HG03439 (cell line): ENCODE measurements at regions not wholly inside any gene's neighbourhood (a gene's known extent, or its start where the extent isn't known, plus 50 kb on each side); places are given as distances from the start of the nearest gene placed in this dataset.

Experiments used
- ATAC-seq: cut with Tn5 transposase; IDR thresholded peaks from one replicate; pipeline ENCODE4 v1.9.1; 2021; ENCODE audit warnings: mild to moderate bottlenecking, moderate library complexity; ENCODE audit not compliant: unreplicated experiment

- ATAC-seq = no peak
These were observed 251.1 kb upstream of the PSMD7 start for GRCh38 chr16:74045513-74045912.

- ATAC-seq = no peak
These were observed 260.8 kb upstream of the PSMD7 start for GRCh38 chr16:74035816-74036215.

DNA sequence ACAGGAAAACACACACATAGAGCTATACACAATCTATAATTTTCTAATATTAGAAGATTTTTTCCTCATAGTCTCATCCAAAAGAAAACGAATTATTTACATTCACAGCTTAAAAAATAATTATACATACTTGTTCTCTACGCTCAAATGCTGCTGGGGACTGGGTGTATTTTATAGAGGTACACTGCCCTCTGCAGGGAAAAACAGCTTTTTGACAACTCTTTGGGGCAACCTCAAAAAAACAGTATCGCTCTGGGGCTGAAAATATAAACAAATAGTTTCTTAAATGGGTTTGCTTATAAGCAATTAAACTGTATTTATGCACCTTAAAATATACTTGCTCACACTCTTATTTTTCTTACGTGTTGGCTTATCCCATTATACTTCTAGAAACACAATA, 261.8 kb upstream of the PSMD7 start:
- ATAC-seq = no peak

GRCh38 chr16:74034200-74034599, 262.4 kb upstream of the PSMD7 start:
- no peak for ATAC-seq

GRCh38 chr16:74033441-74033995, 263.1 kb upstream of the PSMD7 start:
- no peak for ATAC-seq

DNA sequence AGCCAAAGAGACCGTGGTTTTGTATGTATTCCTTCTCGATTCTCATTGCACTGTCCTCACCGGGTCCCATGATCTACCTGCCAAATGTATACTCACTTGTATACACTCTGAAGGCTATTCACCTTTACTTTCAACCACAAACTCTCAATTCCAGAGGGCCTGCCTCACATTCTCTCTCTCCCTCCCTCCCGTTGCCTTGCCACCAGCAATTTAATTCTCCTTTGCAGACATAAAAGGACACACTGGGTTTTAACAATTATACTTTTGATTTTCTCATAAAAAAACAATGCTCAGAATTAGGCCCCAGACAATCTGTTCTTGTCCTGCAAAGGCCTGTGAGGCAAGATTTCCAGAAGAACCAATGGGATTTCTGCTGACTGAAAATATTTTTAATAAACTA, 265.1 kb upstream of the PSMD7 start:
- no peak for ATAC-seq

DNA sequence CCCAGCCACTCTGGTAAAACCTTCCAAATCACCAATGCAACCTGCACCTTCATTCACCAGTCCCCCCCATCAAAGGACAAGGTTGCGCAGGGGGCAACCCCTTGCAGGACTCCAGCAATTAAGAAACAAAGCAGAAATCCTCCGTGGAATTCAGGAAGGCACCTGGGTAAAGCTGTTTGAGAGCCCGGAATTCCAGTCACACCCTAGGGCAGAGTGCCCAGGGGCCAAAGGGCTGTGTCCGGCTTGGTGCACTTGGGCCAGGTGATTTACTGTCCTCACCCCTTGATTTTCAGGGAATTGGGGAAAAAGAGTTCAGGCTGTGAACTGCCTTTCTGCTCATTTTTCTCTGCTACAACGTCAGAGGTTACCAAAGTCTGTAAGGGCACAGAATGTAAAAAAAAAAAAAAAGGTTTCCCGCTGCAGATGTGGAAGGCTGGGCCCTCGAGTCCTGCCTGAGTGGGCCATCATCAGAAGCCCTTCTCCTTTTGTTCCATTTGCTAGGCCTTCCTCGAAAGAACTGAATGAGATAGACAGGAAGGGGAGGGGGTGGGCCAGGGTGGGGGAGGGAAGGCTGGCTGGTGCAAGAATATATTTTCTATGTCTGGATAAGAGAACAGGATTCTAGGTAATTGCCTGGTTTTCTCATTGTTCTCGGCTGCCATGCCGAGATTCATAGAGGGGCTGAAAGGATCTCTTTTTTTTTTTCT, 266.5 kb upstream of the PSMD7 start:
- no peak for ATAC-seq

DNA sequence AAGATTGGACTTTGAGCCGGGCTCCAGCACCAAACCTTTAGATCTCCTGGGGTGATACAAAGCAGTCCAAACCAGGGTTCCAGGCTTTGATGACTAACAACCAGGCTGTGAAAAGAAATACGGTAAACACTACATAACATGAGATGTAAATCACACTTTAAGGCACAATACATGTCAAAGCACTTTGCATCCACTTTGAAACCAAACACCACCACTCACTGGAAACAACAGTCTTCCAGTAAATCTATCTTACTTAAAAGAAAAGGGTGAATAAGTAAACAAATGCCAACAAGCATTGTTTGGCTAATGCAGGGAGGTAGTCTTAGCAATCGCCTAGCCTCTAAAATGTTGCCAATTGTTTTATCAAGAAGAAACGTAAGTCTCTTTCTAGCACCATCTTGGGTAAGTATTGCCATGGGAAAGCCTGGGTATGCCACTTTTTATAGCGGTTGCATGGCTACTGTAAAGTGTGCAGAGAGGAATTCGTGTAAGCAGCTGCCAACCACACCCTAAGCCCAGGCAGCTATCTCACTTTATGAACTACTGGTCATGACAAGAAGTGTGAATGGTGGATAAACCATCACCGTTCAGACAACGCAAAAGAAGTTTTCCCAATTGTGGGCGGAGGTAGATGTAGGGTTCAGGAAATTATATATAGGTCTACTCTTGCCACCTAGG, 267.4 kb upstream of the PSMD7 start:
- ATAC-seq = no peak

DNA sequence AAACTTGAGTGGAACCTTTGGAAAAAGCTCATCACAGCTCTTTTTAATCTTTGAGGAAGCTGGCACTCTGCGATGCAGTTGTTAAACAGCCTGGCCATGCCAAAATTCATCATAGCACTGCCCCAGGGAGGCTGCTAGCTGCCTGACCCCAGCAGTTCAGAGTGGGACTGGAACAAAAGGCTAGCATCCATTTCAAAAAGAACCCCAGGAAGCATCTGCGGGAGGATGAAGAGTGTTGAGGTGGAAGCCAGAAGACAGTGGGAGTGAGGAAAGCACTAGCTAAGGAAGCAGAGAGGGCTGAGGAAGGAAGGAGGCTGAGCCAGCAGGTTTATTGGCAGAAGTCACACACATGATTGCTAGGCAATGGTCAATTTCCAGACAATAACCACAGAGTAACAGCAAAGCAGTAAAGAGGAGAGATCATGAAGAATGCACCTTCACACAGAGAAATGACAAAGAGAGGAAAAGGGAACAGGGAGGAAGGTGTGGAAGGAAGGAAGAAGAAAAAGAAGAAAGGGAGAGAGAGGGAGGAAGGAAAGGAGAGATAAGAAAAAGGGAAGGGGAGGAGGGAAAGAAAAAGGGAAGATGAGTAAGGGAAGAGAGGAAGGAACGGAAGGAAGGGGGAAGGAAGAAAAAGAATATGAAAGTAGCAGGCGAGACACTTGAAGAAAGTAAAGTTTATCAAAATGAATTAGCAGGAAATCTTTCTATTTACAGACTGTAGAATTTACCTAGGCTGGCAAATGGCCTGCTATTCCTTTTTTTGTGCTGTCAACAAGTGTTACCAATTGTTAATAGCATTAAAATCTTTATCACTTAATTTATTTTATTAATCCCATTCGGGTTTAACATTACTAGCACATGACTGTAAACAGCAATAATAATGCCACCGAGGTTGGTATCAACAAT, 270.0 kb upstream of the PSMD7 start:
- no peak for ATAC-seq

GRCh38 chr16:74024953-74025352, 271.7 kb upstream of the PSMD7 start:
- no peak for ATAC-seq

DNA sequence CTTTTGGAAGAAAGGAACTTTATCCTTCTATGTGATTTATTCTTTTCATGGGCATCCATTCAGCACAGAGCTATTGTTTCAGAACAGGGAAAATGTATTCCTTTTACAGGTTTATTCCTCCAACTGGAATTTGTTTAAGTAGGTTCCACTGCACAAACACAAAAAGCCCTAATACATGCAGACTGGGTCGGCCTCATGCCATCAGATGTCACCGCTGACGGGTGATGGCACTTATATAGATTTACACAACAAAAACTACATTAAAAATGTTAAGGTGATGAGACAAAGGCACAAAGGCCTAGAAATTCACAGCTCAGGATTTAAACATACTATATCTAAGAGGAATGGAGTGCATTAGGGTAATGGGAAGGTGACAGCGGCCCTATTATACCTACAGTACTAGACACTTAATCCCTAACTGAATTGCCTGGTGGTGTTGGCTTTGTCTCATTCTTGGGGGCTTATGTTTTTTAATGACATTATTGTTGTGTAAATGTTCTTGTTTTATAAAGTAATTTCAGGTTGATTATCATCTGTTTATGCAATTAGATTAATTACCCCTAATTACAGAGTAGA, 276.4 kb upstream of the PSMD7 start:
- ATAC-seq = no peak

DNA sequence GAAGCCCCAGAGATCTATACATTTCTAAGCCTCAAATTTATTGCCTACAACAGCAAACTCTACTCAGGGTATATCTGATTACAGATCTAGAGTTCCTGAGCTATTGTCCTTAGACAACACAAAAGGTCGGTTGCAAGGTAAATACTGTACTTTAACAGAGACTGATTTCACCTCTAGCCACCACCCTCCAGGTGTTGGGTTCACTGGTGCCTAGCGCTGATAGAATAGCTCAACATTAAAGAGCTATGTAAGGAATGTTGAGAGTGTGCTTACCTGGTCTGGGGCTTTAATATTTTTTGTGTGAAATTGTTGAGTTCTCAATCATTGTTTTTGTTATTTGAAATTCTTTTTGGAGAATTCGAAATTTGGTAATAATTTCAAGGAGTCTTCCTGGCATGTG, 277.0 kb upstream of the PSMD7 start:
- no peak for ATAC-seq

DNA sequence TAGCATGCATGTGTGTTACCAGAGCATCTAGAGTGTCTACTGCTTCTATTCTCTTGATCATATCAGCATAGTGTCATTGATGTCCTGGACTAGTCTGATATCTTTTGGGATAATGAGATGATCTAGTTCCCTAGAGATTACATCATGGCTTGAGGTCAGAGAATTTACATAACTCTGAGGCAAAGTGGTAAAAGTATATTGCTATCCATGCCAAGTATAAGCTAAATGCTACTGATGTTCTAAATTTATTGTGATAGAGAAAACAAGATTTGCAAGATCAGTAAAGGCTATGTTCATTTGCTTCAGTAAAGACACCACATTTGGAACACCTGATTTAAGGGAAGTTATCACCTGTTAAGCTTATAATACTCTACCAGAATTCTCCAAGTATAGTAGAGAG, 280.7 kb upstream of the PSMD7 start:
- no peak for ATAC-seq

DNA sequence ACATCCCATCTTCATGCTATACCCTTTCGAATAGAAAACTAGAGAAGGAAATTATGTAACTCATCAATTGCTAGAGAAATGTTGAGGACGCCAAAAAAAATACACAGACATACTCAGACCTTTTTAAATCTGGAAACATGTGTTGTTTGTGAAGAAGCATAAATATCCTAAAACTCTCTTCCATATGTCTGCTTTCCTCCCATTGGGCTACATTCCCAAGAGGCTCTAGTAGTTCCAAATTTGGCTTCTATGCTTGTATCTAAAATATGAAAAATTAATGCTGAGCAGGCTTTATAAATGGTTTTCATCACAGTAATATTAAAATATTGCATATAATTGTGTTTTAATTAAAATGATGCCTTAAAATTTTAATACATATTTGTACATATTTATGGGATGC, 297.9 kb upstream of the PSMD7 start:
- ATAC-seq = no peak

DNA sequence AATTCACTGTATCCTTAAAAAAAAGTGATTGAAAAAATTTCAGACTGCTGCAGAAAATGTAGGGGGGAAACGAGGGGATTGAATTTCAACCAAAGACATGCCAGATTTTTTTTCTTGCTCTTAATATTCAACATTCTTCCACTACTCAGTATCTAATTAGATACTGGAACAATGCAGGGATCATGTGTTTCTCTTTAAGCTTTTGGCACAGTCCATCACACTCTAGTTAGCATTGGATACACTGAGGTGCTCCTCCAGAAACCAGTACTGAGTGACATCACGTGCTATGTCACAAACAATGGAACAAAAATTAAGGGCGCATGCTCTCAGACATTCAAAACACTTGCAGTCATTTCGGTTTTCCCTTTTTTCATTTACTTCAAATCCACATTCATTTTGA, 298.6 kb upstream of the PSMD7 start:
- no peak for ATAC-seq

DNA sequence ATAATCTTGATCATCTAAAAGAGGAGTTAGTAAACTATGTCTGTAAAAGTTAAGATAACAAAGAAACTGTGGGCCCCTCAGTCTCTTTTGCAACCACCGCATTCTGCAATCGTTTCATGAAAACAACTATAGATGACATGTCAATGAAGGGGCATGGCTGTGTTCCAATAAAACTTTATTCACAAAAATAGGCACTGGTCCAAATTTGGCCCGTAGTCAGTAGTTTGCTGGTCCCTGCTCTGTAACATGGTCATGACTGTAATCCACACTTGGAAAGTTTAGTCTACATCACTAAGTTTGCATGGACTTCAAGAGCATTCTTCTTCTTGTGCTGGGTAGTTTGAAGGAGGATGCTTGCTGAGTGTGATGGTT, 299.3 kb upstream of the PSMD7 start:
- ATAC-seq = no peak

- ATAC-seq = no peak
These were observed 299.8 kb upstream of the PSMD7 start for GRCh38 chr16:73996624-73997339.

DNA sequence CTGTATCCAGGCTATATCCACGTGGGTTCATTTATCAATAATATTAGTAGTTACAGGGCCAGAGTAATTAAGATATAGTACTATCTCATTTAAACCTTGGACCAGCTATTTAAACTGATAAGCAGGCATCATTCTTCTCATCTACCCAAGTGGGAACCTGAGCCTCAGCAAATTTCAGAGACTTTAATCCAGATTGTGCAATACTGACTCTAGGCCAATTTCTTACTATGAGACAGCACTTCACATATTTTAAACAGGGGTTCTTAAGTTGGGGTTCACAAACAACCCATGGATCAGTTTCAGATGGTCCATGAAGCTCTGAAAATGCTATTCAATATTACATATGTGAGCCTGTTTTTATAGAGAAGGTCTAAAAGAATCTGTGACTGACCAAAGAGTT, 302.7 kb upstream of the PSMD7 start:
- ATAC-seq = no peak

DNA sequence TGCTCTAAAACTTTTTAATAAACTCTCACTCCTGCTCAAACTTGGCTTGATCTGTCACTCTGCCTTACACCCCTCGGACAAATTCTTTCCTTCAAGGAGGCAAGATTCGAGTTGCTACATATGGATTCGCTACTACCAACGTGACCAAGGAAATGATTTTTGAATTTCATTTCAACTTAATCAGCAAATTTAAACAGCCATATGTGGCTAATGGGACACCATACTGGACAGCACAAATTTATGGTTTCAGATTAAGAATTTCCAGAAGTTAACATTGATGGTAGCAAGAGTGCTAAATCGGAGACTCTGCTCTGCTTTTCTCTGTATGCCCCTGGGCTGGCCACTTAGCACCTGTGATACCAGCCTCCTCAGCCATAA, 318.2 kb upstream of the PSMD7 start:
- no peak for ATAC-seq

- no peak for ATAC-seq
These were observed 320.0 kb upstream of the PSMD7 start for GRCh38 chr16:73976644-73977043.

DNA sequence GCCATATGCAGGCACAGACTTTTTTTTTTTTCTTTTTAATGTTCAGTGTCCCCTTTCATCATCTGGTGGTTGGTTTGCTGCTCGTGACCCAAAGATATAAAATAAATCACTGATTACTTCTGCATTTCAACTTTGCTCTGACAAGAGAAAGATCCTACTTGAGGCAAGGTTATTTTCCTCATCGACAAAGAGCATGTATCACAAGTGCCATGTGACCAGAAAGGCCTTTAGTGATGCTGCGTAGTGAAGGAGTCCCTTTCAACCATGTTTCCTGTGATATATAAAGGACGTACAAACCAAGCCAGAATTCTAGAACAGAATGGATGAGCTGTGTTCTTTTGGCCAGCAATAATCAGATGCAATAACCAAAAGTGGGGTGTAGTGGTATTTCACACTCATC, 323.4 kb upstream of the PSMD7 start:
- ATAC-seq = no peak
